H9 (cell line): ENCODE measurements at regions not wholly inside any gene's neighbourhood (a gene's known extent, or its start where the extent isn't known, plus 50 kb on each side); places are given as distances from the start of the nearest gene placed in this dataset.

Experiments used
- DNase-seq: peaks from one replicate; pipeline ENCODE4 v3.0.0-alpha.2; 2017
- H2AFZ ChIP-seq: one replicate; pipeline ENCODE4 v1.6.1; 2013; ENCODE audit warnings: mild to moderate bottlenecking, low read length, control low read depth, moderate library complexity
- H2AK5ac ChIP-seq: 2 replicates; pipeline ENCODE4 v1.6.1; 2013; ENCODE audit warnings: low read length, control low read depth, mixed read lengths; ENCODE audit not compliant: insufficient read length
- H2BK120ac ChIP-seq: one replicate; pipeline ENCODE4 v1.6.1; 2013; ENCODE audit warnings: low read depth, mild to moderate bottlenecking, low read length, control low read depth, inconsistent platforms; ENCODE audit not compliant: poor library complexity, severe bottlenecking
- H2BK12ac ChIP-seq: 2 replicates; pipeline ENCODE4 v1.6.1; 2013; ENCODE audit warnings: low read length, control low read depth, mixed read lengths, low read depth; ENCODE audit not compliant: insufficient read length
- H2BK15ac ChIP-seq: 2 replicates; pipeline ENCODE4 v1.6.1; 2013; ENCODE audit warnings: low read depth, low read length, control low read depth
- H2BK20ac ChIP-seq: one replicate; pipeline ENCODE4 v1.6.1; 2013; ENCODE audit warnings: low read depth, mild to moderate bottlenecking, low read length, control low read depth, inconsistent platforms; ENCODE audit not compliant: poor library complexity, severe bottlenecking
- H2BK5ac ChIP-seq: 2 replicates; pipeline ENCODE4 v1.6.1; 2013; ENCODE audit warnings: low read length, control low read depth, mixed read lengths; ENCODE audit not compliant: insufficient read length
- H3K14ac ChIP-seq: 2 replicates; pipeline ENCODE4 v1.6.1; 2013; ENCODE audit warnings: low read length, control low read depth; ENCODE audit not compliant: insufficient read depth
- H3K18ac ChIP-seq: 2 replicates; pipeline ENCODE4 v1.6.1; 2013; ENCODE audit warnings: low read depth, mild to moderate bottlenecking, mixed read lengths, low read length, control low read depth; ENCODE audit not compliant: insufficient read length
- H3K23ac ChIP-seq: 2 replicates; pipeline ENCODE4 v1.6.1; 2013; ENCODE audit warnings: low read length, control low read depth, mixed read lengths, low read depth; ENCODE audit not compliant: insufficient read length
- H3K23me2 ChIP-seq: 2 replicates; pipeline ENCODE4 v1.6.1; 2013; ENCODE audit warnings: low read depth, mild to moderate bottlenecking, mixed read lengths, low read length, control low read depth; ENCODE audit not compliant: insufficient read length, poor library complexity, severe bottlenecking
- H3K27ac ChIP-seq: 2 replicates; pipeline ENCODE4 v1.5.1; 2013; ENCODE audit warnings: low read length, control low read depth, mixed read lengths, low read depth; ENCODE audit not compliant: insufficient read length
- H3K27me3 ChIP-seq: 2 replicates; pipeline ENCODE4 v1.6.1; 2013; ENCODE audit warnings: low read length, control low read depth, inconsistent platforms; ENCODE audit not compliant: insufficient read depth
- H3K4ac ChIP-seq: 2 replicates; pipeline ENCODE4 v1.6.1; 2013; ENCODE audit warnings: low read depth, mild to moderate bottlenecking, control low read depth, inconsistent platforms, low read length, moderate library complexity
- H3K4me1 ChIP-seq: 2 replicates; pipeline ENCODE4 v1.6.1; 2013; ENCODE audit warnings: low read length, control low read depth, inconsistent platforms; ENCODE audit not compliant: insufficient read depth
- H3K4me2 ChIP-seq: 2 replicates; pipeline ENCODE4 v1.6.1; 2013; ENCODE audit warnings: low read length, control low read depth, mixed read lengths; ENCODE audit not compliant: insufficient read length, insufficient read depth
- H3K56ac ChIP-seq: 2 replicates; pipeline ENCODE4 v1.6.1; 2013; ENCODE audit warnings: low read depth, mild to moderate bottlenecking, mixed read lengths, low read length, control low read depth; ENCODE audit not compliant: insufficient read length
- H3K79me1 ChIP-seq: 2 replicates; pipeline ENCODE4 v1.6.1; 2013; ENCODE audit warnings: low read depth, mild to moderate bottlenecking, moderate library complexity, low read length, control low read depth, inconsistent platforms; ENCODE audit not compliant: insufficient read depth, poor library complexity, severe bottlenecking
- H3K79me2 ChIP-seq: 2 replicates; pipeline ENCODE4 v1.6.1; 2013; ENCODE audit warnings: low read length, control low read depth, inconsistent platforms; ENCODE audit not compliant: insufficient read depth
- H3K9ac ChIP-seq: 2 replicates; pipeline ENCODE4 v1.6.1; 2013; ENCODE audit warnings: low read length, control low read depth, mixed read lengths; ENCODE audit not compliant: insufficient read length; ENCODE audit errors: extremely low read depth
- H3K9me3 ChIP-seq: one replicate; pipeline ENCODE4 v1.6.1; 2013; ENCODE audit warnings: low read depth, low read length, inconsistent platforms; ENCODE audit not compliant: control insufficient read depth
- H3T11ph ChIP-seq: one replicate; pipeline ENCODE4 v1.6.1; 2013; ENCODE audit warnings: mild to moderate bottlenecking, low read length, control low read depth, inconsistent platforms
- H4K20me1 ChIP-seq: one replicate; pipeline ENCODE4 v1.6.1; 2013; ENCODE audit not compliant: control insufficient read depth, insufficient read length, insufficient read depth
- H4K5ac ChIP-seq: 2 replicates; pipeline ENCODE4 v1.6.1; 2013; ENCODE audit warnings: low read depth, mild to moderate bottlenecking, mixed read lengths, low read length, control low read depth; ENCODE audit not compliant: insufficient read length
- H4K8ac ChIP-seq: replicated peaks from 2 replicates; pipeline ENCODE4 v1.6.1; 2013; ENCODE audit warnings: low read length, control low read depth, mixed read lengths, low read depth; ENCODE audit not compliant: insufficient read length
- H4K91ac ChIP-seq: 2 replicates; pipeline ENCODE4 v1.6.1; 2013; ENCODE audit warnings: low read depth, mild to moderate bottlenecking, moderate library complexity, mixed read lengths, low read length, control low read depth; ENCODE audit not compliant: insufficient read length
- H3K27ac Mint-ChIP-seq, 3 experiments: 2 replicates in 2 of 3; 3 replicates in 1 of 3; pipeline ENCODE4 v1.8.0; 2020 to 2021; ENCODE audit warnings: mixed read lengths in 3 of 3, mild to moderate bottlenecking in 1 of 3, moderate library complexity in 1 of 3
- H3K27me3 Mint-ChIP-seq: 2 replicates; pipeline ENCODE4 v1.8.0; 2021; ENCODE audit warnings: low read depth, mild to moderate bottlenecking, moderate library complexity, mixed read lengths
- H3K36me3 Mint-ChIP-seq, 3 experiments: 2 replicates in 2 of 3; 3 replicates in 1 of 3; pipeline ENCODE4 v1.8.0; 2020 to 2021; ENCODE audit warnings: low read depth in 3 of 3, mixed read lengths in 3 of 3; ENCODE audit not compliant: insufficient read depth in 1 of 3
- H3K4me1 Mint-ChIP-seq, 2 experiments: 2 replicates each; pipeline ENCODE4 v1.8.0; 2020; ENCODE audit warnings: mixed read lengths in 2 of 2
- H3K4me3 Mint-ChIP-seq, 2 experiments: 2 replicates in 1 of 2; 3 replicates in 1 of 2; pipeline ENCODE4 v1.8.0; 2020 to 2021; ENCODE audit warnings: mild to moderate bottlenecking in 2 of 2, mixed read lengths in 2 of 2, moderate library complexity in 1 of 2
- H3K9me3 Mint-ChIP-seq, 2 experiments: 2 replicates in 1 of 2; 3 replicates in 1 of 2; pipeline ENCODE4 v1.8.0; 2020; ENCODE audit warnings: mild to moderate bottlenecking in 2 of 2, mixed read lengths in 2 of 2, moderate library complexity in 1 of 2
- WGBS: extraction: QIAGEN DNeasy Blood & Tissue Kit; methylation state at CpG from one replicate; pipeline ENCODE4 v1.1.7; 2013; ENCODE audit warnings: missing lambda C conversion rate, low lambda C conversion rate, mixed read lengths; ENCODE audit not compliant: insufficient read length; ENCODE audit errors: extremely low coverage; 5-methylcytosine and 5-hydroxymethylcytosine counted together
- TF ChIP-seq, protein P1 (sequence below): fragments of 200-600 bp; sonication (generic); conservative IDR thresholded peaks from 3 replicates; pipeline ENCODE4 v1.8.0; 2021; ENCODE audit warnings: antibody characterized with exemption, mild to moderate bottlenecking

DNA sequence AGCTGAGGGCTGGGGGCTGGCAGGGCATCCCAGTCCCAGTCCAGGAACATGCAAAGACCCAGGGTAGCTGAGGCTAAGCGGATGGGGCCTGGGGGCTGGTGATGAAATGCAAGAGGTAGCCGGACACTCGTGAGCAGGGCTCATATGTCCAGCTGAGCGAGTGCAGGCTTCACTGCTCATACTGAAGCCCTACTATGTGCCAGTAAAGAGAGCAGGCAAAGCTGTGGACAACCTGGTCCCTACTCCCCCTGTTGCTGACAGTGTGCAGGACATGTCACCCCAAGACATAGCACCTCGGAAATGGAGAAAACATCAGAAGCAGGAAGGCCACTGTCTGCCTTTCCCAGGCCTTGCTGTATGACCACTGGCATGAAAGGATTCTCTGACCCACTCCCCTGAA, 122.4 kb upstream of the STX18 start:
- Histone ChIP-seq H4K91ac (no peak overlapping the region), H4K5ac (no peak overlapping the region), H3K23me2 (peaks cover 3% of the 10 kb centered on the region), H4K8ac (no peak overlapping the region), H3K9ac (no peak overlapping the region), H4K20me1 (no peaks in the 10 kb centered on the region), H3K4me1 (peaks cover 9% of the 10 kb centered on the region; the same call in 1 of the 2 replicates), H2BK15ac (no peak overlapping the region), H3K14ac (no peak overlapping the region), H2AFZ (no peak overlapping the region), H3K79me1 (no peaks in the 10 kb centered on the region), H2BK5ac (no peak overlapping the region), H2AK5ac (no peak overlapping the region), H2BK120ac (no peak overlapping the region), H3K9me3 (no peaks in the 10 kb centered on the region), H2BK12ac (no peak overlapping the region), H2BK20ac (no peak overlapping the region), H3K4me2 (no peak overlapping the region), H3K27me3 (no peaks in the 10 kb centered on the region), H3T11ph (no peak overlapping the region), H3K18ac (no peak overlapping the region), H3K23ac (no peak overlapping the region), H3K56ac (no peak overlapping the region), H3K27ac (no peak overlapping the region), H3K79me2 (no peaks in the 10 kb centered on the region), H3K4ac (no peak overlapping the region)
- DNase-seq, result no peak
- H3K4me3 Mint-ChIP-seq, result no peak overlapping the region
- H3K4me1 Mint-ChIP-seq, result peaks cover 48 to 51% of the 10 kb centered on the region in 2 experiments
- H3K27ac Mint-ChIP-seq, result no peak overlapping the region
- peaks cover 2% of the 10 kb centered on the region; the same call in 1 of the 2 replicates for H3K27me3 Mint-ChIP-seq
- no CpG with 5 or more reads among the region's 5 CpGs for WGBS
- TF ChIP-seq, protein P1, sequence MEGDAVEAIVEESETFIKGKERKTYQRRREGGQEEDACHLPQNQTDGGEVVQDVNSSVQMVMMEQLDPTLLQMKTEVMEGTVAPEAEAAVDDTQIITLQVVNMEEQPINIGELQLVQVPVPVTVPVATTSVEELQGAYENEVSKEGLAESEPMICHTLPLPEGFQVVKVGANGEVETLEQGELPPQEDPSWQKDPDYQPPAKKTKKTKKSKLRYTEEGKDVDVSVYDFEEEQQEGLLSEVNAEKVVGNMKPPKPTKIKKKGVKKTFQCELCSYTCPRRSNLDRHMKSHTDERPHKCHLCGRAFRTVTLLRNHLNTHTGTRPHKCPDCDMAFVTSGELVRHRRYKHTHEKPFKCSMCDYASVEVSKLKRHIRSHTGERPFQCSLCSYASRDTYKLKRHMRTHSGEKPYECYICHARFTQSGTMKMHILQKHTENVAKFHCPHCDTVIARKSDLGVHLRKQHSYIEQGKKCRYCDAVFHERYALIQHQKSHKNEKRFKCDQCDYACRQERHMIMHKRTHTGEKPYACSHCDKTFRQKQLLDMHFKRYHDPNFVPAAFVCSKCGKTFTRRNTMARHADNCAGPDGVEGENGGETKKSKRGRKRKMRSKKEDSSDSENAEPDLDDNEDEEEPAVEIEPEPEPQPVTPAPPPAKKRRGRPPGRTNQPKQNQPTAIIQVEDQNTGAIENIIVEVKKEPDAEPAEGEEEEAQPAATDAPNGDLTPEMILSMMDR, result no peak
- no peaks in the 10 kb centered on the region; a peak in 1 of 7 replicates for H3K36me3 Mint-ChIP-seq
- H3K9me3 Mint-ChIP-seq, result no peaks in the 10 kb centered on the region; a peak in 1 of 5 replicates
